Cardiac fibroblast (primary cell): ENCODE measurements at regions not wholly inside any gene's neighbourhood (a gene's known extent, or its start where the extent isn't known, plus 50 kb on each side); places are given as distances from the start of the nearest gene placed in this dataset.
A peak's percentile ranks its signal among the peaks of the same experiment; 100 is the strongest.

ENCODE experiments used
- DNase-seq, 2 donors: peaks; one replicate each; pipeline versions ENCODE4 v3.0.0 to v3.0.0-alpha.2; 2010; ENCODE audit warnings: low read depth in 2 of 2
- H3K4me3 ChIP-seq, 2 donors: replicated peaks in 1 of 2; 1 replicate in 1 of 2; 2 replicates in 1 of 2; pipeline ENCODE4 v1.5.1; 2011; ENCODE audit warnings: low read depth in 2 of 2, low read length in 2 of 2, mild to moderate bottlenecking in 2 of 2, moderate library complexity in 1 of 2
- TF ChIP-seq, protein P1 (sequence below): IDR thresholded peaks from one replicate; pipeline ENCODE4 v1.5.1; 2011; ENCODE audit warnings: low read depth, mild to moderate bottlenecking, low read length, inconsistent platforms

DNA sequence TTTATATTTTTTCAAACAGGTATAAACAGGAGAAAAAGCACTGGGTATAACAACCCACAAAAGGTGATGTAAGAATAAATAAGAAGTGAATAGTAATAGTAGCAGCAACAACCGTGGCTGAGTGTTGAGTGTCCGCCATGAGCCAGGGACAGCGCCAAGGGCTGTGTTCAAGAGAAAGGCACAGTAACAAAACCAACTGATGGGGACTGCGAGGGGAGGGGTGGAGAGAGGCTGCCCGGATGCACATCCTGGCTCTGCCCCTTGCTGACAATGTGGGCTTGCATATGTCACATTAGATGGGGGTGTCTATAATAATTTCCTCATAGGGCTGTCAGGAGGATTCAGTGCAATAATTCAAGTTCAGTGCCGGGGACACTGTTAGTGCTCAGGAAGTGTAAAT, 912.4 kb downstream of the VRK1 start:
- no peak overlapping the region for H3K4me3 ChIP-seq
- no peak for DNase-seq

DNA sequence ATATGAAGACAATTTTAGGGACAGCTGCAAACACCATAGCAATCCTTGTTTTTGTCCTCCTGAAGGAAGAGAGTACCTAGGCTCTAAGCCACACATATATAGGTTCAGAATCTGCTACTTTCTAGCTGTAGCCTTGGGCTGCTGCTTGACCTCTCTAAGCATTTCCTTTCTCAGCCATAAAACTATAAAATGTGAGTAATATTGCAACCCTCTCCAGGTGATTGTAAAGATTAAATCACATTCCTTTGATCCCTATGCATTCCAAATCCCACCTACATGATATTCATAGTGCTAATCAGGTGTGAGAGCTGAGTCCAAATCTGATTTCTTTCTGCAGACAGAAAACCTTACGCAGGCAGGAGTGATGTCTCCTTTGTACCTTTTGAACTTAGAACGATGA, 913.5 kb downstream of the VRK1 start:
- H3K4me3 ChIP-seq, result no peak overlapping the region
- TF ChIP-seq, protein P1, sequence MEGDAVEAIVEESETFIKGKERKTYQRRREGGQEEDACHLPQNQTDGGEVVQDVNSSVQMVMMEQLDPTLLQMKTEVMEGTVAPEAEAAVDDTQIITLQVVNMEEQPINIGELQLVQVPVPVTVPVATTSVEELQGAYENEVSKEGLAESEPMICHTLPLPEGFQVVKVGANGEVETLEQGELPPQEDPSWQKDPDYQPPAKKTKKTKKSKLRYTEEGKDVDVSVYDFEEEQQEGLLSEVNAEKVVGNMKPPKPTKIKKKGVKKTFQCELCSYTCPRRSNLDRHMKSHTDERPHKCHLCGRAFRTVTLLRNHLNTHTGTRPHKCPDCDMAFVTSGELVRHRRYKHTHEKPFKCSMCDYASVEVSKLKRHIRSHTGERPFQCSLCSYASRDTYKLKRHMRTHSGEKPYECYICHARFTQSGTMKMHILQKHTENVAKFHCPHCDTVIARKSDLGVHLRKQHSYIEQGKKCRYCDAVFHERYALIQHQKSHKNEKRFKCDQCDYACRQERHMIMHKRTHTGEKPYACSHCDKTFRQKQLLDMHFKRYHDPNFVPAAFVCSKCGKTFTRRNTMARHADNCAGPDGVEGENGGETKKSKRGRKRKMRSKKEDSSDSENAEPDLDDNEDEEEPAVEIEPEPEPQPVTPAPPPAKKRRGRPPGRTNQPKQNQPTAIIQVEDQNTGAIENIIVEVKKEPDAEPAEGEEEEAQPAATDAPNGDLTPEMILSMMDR, result no peak
- no peak for DNase-seq

More for the DNA sequence above, 912.4 kb downstream of the VRK1 start:
- TF ChIP-seq, protein P1, result no peak

DNA sequence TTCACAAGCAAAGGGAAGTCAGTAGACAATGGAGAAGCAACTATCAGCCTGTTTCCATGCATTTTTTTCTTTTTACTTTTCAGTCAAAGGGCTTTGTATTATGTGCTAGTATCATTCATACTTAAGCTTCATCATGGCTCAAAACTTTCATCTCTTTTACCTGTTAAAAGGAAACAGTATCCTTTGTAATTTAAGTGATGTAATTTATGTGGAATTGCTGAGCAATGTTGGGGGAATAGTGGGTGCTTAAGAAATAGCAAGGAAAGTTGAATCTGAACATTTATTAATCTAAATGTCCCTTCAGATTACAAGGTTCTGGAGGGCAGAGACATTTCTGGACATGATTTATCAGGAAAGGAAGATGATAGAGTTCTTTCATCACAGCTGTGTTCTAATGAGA, 915.3 kb downstream of the VRK1 start:
- TF ChIP-seq, protein P1, result no peak
- DNase-seq, result no peak
- no peak overlapping the region for H3K4me3 ChIP-seq

DNA sequence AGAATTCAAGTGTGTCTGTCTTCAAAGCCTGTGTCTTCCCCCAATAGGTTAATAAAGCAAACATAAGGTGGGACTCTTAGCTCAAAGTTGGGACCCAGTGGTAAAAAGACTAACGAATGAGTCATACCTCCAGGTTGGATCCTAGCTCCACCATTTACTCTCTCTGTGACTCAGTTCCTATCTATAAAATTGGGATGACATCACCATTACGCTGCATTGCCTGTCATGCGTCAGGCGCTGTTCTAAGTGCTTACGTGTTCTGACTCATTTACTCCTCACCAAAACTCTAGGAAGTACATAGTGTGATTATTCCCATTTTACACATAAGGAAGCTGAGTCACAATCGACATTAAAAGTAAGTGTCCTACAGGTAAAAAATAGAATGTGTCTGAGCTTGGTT, 915.8 kb downstream of the VRK1 start:
- peak in 1 of 2 donors; percentile 2 for DNase-seq
- TF ChIP-seq, protein P1, result no peak
- no peak overlapping the region for H3K4me3 ChIP-seq

DNA sequence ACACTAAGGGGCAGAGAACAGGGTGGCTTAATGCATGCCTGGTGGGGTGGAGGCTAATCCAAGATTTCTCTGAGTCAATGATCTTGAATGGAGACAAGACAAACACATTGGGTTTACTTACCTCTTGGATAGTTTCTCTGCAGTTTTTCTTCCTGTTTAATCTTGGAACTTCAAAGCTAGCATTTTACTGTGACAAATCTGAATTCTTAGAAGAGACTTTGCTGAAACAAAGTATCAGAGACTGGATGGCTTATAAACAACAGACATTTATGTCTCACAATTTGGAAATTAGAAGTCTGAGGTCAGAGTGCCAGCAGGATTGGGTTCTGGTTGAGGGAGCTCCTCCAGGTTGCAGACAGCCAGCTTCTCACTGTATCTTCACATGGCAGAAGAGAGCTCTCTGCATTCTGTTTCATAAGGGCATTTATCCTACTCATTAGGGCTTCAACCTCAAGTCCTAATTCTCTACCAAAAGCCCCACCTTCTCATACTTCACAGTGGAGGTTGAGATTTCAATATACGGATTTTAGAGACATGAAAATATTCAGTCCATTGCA, 921.8 kb downstream of the VRK1 start:
- no peak for DNase-seq
- no peak overlapping the region for H3K4me3 ChIP-seq
- TF ChIP-seq, protein P1, result no peak

DNA sequence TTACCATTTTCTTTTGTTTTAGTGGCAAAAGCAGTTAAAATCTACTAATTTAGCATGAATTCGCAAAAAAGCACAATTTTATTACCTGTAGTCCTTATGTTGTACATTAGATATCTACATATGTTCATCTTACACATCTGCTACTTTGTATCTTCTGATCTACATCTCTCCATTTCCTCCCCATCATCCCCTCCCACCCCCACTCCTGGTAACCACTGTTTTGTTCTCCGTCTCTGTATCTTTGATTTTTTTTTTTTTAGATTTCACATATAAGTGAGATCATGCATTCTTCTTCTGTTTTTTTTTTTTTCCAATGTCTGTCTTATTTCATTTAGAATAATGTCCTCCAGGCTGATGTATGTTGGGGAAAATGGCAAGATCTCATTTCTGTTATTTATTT, 922.7 kb downstream of the VRK1 start:
- no peak for DNase-seq
- TF ChIP-seq, protein P1, result no peak
- H3K4me3 ChIP-seq, result no peak overlapping the region

DNA sequence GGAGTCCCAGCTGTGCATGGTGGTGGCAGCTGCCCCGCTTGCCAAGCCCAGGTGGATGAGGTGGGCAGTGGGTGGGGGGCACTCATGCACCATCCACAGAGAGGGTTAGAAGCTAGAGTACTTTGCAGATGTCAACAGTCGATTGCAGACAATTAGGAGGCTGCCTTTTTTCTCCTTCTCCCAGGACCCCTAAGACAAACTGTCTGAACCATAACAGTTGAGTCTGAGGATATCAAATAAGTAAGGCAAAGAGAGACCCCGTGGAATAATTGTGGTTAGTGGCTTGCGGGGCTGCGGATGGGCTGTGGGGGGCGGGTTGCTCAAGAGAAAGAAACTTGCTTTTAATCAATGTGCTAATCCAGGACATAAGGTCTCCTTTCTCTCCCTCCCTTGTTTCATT, 926.2 kb downstream of the VRK1 start:
- no peak overlapping the region for H3K4me3 ChIP-seq
- TF ChIP-seq, protein P1, result no peak
- DNase-seq, result no peak
